ENCODE measurements at regions not wholly inside any gene's neighbourhood (a gene's known extent, or its start where the extent isn't known, plus 50 kb on each side); places are given as distances from the start of the nearest gene placed in this dataset.

DNA sequence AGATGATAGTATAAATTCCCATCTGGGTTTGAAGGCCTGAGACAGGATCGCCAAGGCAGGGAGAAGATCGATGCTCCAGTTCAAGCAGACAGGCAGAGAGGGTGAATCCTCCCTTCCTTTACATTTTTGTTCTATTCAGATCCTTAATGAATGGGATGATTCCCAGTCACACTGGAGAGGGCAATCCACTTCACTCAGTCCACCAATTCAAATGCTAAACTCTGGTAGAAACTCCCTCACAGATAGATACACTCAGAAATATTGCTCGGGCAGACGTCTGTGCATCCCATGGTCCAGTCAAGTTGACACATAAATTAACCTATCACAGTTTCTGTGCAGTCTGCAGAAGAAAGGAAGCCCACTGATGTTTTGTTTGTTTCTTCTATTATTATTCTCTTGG, 193.1 kb upstream of the ZNF462 start:
- no peak overlapping the region for H3K27ac ChIP-seq
- DNase-seq (ENCODE audit: low read depth, low spot score): no peak

DNA sequence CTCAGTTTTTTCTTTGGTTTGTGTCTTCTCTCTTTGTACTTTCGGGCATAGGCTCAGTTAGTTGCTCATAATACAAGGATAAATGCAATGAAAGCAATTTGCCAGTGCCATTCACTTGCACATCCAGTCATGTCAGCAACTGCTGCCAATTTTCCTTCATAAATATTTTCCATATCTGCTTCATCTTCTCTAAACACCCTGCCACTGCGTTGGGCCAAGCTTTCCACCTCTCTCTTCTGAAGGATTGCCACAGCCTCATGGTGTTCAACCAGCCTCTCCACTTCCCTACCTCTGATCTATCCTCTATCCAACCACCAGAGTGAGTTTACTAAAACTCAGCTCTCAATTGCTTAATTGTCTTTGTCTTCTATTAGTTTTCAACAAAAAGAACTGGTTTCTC, 192.5 kb upstream of the ZNF462 start:
- DNase-seq (ENCODE audit: low read depth, low spot score): no peak

DNA sequence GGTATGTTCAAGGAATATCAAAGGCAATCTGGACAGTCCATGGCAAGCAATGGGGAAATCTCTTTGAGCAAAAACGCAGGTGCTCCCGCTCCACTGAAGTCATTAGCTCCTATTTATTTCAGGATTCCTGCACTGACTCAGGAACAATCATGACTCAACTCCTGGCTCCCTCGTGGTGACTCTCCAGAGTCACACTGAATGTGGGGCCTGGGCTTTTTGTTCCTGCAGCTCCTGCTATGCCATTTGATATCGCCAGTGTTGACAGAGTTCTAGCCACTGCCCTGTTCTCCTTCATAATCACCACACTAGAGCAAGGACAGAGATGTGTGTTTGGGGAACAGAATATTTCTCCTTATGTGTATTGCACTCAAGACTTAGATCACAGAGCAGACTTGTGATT, 187.2 kb upstream of the ZNF462 start:
- H3K27ac ChIP-seq: no peak overlapping the region
- DNase-seq (ENCODE audit: low read depth, low spot score): no peak

More for the DNA sequence above, 192.5 kb upstream of the ZNF462 start:
- no peak overlapping the region for H3K27ac ChIP-seq

DNA sequence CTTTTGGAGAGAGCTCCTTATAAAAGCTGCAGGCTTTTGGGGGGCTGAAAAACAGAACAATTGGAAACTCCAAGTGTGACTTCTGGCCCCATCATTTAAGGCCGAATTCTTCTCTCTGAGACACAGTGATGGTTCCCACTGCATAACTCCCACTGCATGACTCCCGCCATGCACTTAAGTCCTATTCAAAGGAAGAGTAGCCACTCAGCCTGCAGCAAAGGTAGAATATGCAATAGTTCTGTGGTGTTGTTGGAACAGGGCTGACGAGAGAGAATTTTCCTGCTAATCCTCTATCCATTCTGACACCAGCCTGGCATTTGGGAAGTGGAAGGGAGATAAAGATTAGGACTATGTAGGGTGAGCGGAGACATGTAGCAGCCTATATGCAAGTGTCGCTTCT, 185.6 kb upstream of the ZNF462 start:
- no peak overlapping the region for H3K27ac ChIP-seq
- no peak for DNase-seq (ENCODE audit: low read depth, low spot score)

DNA sequence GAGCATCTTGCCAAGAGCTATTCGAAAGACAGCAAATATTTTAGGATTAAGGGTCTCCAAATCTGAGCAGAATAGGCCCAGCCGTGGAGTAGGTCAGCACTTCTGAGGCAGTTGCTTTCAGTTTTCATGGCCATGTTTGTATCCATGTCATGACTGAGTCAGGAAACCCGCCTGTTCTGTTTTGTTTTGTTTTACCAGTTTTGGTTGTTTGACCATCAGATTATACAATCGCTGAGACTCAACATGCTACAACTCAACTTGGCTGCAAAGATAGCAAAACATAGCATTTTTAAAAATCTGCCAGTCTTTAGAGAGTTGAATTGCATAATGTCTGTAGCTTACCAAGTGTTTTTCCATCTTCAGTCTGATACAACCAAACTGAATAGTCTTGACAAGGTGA, 185.1 kb upstream of the ZNF462 start:
- DNase-seq (ENCODE audit: low read depth, low spot score): no peak
- H3K27ac ChIP-seq: no peak overlapping the region

DNA sequence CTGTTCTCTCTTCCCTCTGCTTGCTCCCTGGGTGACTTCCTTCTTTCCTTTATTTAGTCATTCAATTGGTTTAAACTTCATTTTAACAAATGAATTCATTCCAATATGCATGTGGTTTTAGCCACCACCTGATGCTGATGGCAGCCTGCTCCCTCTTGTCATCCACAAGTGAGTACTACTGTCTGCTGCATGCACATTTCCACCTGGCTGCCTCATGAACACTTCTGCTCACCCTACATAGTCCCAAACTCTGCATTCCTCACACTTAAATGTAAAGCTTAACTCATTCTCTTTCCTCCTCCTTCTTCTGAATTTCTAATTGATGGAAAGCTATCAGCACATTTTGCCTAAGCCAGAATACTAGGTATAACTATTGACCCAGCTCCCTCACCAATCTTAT, 184.7 kb upstream of the ZNF462 start:
- no peak for DNase-seq (ENCODE audit: low read depth, low spot score)
- no peak overlapping the region for H3K27ac ChIP-seq

DNA sequence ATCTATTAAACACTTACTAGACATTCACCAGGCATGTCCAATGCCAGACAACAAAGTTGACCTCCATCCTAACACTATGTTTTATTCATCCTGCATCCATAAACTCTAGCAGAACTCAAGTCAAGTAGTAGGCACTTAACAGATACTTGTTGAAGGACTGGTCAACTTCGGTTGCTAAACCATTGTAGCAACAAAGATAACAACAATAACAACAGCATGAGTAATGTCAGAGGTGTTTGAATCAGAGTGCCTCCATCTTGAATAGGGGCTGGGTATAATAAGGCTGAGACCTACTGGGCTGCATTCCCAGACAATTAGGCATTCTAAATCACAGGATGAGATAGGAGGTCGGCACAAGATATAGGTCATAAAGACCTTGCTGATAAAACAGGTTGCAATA, 180.5 kb upstream of the ZNF462 start:
- H3K27ac ChIP-seq: no peak overlapping the region
- DNase-seq (ENCODE audit: low read depth, low spot score): peak; percentile 29

DNA sequence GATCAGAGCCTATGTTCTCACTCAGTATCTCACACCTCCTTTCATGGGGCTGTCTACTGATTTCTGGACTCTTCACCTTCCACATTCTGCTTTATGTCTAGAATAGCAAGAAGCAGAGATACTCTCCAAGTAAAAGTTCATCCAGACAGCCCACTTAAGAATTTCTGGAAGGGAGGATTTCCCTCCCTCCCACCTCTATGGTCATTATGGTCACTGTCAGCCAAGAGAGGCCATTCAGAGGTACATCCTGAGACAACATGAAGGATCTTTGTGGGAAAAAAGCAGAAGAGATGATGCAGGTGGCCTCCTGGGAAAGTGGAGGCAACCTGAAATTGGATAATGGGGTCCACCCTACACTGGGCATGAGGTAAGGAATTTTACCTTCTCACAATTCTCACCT, 179.5 kb upstream of the ZNF462 start:
- H3K27ac ChIP-seq: no peak overlapping the region
- DNase-seq (ENCODE audit: low read depth, low spot score): no peak

DNA sequence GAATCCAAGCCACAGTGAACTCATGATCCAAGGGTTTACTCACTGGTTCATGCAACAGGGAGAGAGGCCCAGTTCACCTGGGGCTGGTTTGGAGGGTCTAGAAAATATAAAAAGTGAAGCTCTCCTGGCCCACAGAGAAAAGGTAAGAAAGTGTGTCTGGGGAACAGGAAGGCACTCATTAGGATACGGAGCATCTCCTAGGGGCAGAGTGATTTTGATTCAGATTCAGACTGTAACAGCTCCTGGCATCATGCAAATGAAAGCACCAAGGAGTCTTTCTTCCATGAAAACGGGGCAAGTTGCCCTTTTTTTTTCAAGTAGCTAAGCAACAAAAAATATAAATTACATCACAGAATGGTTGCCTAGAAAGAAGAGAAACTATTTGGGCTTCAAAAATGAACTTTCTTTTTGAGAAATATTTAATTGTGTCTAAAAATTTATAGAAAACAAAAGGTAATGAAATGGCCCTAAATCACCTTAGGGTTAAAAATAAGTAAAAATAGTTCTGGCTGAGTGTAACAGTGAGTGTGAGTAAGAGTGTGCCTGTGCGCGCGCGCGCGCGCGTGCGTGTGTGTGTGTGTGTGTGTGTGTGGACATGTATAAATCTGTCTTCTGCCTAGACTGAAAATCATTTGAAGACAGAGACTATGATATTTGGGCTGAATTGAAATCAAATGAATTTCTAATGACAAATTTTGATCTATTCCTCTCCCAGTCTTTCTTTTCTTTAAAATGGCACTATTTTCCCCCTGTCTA, 177.8 kb upstream of the ZNF462 start:
- no peak overlapping the region for H3K27ac ChIP-seq
- no peak for DNase-seq (ENCODE audit: low read depth, low spot score)

DNA sequence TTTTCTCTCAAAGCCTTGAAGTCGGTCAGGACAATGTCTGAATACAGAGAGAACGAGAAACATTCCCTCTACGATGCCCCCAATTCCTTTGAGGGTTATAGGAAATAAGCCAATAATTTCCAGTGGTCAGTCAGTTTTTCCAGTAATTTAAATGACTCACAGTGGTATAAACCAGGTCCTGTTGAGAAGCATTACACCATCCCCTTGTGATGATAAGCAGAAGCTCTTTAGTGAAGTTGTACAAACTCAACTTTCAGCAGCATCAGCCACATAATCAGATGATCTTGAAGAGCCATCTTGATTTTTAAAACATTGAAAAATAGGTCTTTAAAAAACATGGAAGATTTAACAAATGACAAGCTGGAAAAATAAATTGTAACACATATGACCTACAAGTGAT, 173.9 kb upstream of the ZNF462 start:
- no peak overlapping the region for H3K27ac ChIP-seq
- DNase-seq (ENCODE audit: low read depth, low spot score): no peak

DNA sequence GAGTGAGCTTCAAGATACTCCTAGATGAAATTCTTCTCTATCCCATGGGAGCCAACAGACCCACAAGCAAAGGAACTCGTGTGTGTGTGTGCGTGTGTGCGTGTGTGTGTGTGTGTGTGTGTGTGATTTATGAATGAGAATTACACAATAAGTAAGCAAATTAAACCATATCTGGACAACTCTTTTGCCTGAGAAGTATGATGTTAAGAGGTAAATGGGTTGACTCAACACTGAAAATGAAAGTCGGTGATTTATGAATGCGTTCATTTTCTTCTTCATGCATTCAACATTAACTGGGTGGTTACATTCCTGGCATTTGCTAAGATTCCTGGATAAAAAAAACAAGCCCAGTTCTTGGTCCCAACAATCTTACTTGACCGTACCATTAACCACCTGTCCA, 171.3 kb upstream of the ZNF462 start:
- no peak for DNase-seq (ENCODE audit: low read depth, low spot score)
- no peak overlapping the region for H3K27ac ChIP-seq

DNA sequence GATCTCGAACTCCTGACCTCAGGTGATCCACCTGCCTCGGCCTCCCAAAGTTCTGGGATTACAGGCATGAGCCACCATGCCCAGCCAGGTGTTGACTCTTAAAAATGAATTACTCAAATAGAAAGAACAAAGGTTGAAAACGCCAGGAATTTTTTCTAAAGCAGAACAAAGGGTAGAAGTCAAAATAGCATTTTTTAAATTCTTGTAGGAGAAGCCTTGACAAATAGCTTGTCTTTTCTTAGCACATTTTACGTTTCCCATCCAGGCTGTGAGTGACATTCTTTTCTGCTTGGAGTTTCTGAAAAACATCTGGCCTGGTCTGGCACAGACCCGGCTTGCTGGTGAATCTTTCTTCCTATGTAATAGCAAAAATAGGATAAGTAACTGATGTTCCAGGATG, 169.4 kb upstream of the ZNF462 start:
- no peak overlapping the region for H3K27ac ChIP-seq
- no peak for DNase-seq (ENCODE audit: low read depth, low spot score)

DNA sequence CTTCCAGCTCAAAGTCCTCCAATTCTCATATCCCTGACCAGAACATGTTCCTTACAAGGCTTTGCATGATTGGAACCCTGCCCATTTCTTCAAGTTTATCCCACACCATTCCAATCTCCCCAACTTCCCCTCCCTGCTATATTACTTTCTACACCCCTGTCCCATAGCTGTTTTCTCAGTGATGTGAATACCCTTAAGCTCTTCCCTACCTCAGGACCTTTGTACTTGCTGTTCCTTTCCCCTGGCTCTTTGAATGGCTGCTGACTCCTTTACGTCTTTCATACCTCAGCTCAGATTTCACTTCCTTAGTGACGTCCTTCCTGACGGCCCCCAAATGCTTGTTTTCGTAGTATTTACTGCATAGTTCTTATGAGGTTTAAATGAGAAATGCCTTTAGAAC, 166.2 kb upstream of the ZNF462 start:
- DNase-seq (ENCODE audit: low read depth, low spot score): no peak
- H3K27ac ChIP-seq: no peak overlapping the region

DNA sequence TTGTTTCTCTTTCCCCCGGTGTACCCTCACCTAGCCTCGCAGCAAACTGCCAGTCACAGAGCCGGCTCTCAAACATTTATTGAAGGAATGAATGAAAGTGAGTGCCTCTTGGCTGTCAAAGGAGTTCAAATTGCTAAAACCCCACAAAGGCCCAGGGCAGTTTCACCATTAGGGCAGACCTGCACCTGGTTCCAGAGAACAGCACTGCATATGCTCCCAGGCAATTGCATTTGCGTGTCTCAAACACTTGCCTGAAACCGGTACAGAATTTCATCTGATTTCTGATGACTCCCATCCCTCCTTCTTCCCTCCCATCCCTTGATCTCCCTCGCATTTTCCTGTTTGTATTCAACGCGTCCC, 165.6 kb upstream of the ZNF462 start:
- H3K27ac ChIP-seq: no peak overlapping the region
- DNase-seq (ENCODE audit: low read depth, low spot score): no peak

DNA sequence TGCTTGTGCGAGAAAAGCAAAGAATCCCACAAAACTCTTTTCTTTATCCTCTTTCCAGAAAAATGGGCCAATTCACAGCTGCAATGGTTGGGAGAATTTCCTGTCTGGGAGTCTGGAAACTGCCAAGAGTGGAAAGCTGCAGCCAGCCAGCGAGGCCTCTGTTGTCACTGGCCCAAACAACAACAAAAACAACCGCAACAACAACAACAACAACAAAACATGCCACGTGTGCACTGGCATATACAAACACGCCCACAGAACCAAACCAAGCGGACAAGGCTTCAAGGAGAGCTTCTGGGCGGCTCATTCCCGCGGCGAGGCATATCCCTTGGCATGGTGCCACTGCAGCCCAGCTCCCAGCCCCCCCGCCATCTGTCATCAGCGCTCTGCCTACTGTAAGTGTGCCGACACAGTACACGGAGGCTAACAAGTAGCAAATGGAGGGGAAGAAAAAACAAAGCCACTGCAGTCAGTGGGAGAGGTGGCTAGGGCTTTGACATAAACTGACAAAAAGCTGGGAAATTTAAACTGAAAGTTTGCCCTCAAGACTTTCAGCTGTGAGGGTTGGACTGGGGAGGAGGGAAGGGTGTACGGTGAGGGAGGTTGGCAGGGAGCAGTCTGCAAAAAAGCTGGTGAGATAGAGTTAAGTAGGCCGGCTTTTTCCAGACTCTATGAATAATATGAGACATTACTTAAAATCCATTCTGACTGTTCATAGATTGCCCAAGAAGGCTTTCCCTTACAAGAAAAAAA, 165.0 kb upstream of the ZNF462 start:
- no peak for DNase-seq (ENCODE audit: low read depth, low spot score)
- H3K27ac ChIP-seq: peak overlapping the region; percentile 26

DNA sequence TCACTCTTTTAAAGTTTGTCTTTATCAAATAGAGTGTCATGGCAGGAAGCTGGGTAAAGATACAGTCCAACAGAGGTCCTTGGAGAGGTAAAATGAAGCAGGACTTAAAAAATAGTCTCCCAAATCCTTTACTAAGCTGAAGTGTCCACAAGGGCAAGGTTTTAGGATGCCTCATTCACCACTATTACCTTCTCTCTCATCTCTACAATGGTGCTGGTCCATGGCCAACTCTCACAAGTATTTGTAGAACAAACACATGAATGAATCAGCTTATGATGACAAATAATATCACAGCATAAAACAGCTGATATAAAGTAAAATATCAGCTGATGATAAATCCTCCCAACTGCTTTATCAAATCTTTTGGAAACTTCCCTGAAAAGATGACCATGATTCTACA, 162.3 kb upstream of the ZNF462 start:
- DNase-seq (ENCODE audit: low read depth, low spot score): peak; percentile 69
- no peak overlapping the region for H3K27ac ChIP-seq

DNA sequence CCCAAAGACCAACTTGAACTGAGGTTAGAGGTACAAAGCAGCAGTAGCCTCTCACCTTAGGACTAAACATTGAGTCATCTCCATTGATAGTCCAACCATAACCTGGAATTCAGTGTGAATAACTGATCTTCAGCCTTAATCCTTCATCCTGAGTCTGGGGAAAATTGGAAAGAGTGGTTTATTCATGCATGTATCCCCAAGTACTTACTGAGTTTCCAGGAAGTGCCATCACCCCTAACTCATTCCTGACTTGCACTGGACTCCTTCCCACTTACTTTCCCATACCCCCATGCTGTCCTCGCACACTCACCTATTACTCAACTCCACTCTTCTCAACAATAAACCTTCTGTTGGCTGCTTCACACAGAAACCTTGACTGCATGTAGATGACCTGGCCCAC, 161.4 kb upstream of the ZNF462 start:
- DNase-seq (ENCODE audit: low read depth, low spot score): no peak
- no peak overlapping the region for H3K27ac ChIP-seq

DNA sequence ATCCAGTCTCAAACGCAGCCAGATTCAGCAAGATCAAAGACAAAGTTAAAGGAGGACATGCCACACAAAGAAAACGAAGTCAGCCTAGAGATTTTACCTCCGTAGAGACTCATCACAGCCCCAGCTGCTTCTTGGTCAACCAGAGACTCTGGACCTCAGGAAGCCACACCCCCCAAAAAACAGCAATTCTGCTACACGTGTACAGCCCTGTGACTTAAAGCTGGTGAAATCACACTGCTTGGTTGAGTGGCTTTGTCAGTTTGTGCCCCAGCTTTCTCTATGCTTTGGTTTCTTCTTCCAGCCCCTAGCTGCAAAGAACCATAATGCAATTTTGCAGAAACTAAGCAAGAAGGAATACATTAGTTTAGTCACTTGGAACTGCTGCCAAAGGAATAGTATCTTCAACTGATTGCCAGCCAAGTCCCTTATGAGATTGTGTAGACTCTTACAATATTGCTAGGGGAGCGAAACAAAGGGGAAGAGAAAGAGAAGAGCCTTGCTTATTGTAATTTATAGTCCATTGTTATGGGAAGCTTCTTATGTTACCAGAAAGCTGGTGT, 158.8 kb upstream of the ZNF462 start:
- DNase-seq (ENCODE audit: low read depth, low spot score): no peak

DNA sequence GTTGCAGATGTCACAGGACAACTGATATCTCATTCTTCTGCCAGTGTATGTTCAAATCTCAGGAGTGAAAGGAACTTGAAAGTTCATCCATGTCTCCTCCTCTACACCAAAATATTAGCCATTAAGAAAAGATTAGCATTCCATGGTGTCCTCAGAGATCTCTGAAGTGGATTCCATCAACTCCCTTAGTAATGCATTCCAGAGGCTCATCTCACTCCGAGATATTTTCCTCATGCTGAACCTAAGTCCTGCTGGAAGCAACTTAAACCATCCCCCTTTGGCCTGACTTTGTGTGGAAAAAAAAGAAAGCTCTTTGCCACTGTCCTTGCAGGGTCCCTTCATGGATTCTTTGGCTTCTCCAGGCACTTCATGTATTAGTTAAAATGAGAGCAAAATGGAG, 155.7 kb upstream of the ZNF462 start:
- DNase-seq (ENCODE audit: low read depth, low spot score): no peak
- H3K27ac ChIP-seq: no peak overlapping the region

More for the DNA sequence above, 158.8 kb upstream of the ZNF462 start:
- H3K27ac ChIP-seq: no peak overlapping the region

DNA sequence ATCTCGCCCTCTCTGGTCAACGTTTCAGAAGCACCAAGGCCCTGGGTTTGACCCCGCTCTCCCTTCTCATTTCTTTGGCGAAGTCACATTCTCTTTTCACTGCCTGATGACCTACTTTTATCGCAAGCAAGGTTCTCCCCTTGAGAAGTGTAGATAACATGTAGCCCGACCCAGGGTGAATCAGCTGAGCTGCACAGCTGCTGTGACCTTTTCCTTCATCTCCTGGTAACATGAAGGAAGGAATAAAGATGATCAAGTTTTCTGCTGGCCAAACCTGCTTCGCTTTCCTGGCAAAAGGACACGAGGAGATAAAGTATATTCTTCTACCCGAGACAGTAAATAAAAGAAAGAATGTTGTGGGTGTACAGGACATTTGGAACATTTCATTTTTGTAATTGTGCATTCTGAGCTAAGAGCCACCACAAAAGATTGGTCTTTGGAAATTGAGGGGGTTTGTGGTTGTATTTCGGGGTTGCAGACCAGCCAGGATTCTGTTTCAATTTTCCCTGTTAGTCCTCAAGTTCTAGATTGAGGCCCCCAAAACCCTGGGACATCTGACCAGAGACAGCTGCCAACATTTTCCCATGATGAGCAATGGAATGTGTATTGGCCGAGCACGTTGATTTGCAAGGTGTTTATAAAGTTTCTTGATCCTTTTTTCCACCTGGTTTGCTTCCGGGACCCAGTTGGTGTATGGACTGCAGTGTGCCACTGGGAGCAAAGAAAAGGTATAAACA, 155.1 kb upstream of the ZNF462 start:
- DNase-seq (ENCODE audit: low read depth, low spot score): no peak
- no peak overlapping the region for H3K27ac ChIP-seq

Measured in epithelial cell of prostate (primary cell).